ENCODE measurements at regions not wholly inside any gene's neighbourhood (a gene's known extent, or its start where the extent isn't known, plus 50 kb on each side); places are given as distances from the start of the nearest gene placed in this dataset.

GRCh38 chr2:23159746-23160405, 225.1 kb upstream of the KLHL29 start (continued):
- TF ChIP-seq ZNF532 (CRISPR knock-in tag; IDR thresholded peaks at IDR 0.05; ENCODE audit: borderline replicate concordance) (no peak), NR1H2 (CRISPR knock-in tag; IDR thresholded peaks at IDR 0.05) (no peak), MLX (CRISPR knock-in tag; IDR thresholded peaks at IDR 0.05) (no peak), ZNF317 (CRISPR knock-in tag; IDR thresholded peaks at IDR 0.05; ENCODE audit: borderline replicate concordance, low read depth) (no peak), ARID4B (CRISPR knock-in tag; IDR thresholded peaks at IDR 0.05; ENCODE audit: borderline replicate concordance) (no peak), CBFB (CRISPR knock-in tag; IDR thresholded peaks at IDR 0.05; ENCODE audit: low read depth) (no peak), ZNF396 (CRISPR knock-in tag; IDR thresholded peaks at IDR 0.05; ENCODE audit: borderline replicate concordance) (no peak), SMAD4 (CRISPR knock-in tag; IDR thresholded peaks at IDR 0.05) (no peak), MAX (CRISPR knock-in tag; IDR thresholded peaks at IDR 0.05) (no peak), MYBL2 (CRISPR knock-in tag; IDR thresholded peaks at IDR 0.05) (no peak), ZMAT4 (CRISPR knock-in tag; IDR thresholded peaks at IDR 0.05) (no peak)
- TF ChIP-seq, protein P1, sequence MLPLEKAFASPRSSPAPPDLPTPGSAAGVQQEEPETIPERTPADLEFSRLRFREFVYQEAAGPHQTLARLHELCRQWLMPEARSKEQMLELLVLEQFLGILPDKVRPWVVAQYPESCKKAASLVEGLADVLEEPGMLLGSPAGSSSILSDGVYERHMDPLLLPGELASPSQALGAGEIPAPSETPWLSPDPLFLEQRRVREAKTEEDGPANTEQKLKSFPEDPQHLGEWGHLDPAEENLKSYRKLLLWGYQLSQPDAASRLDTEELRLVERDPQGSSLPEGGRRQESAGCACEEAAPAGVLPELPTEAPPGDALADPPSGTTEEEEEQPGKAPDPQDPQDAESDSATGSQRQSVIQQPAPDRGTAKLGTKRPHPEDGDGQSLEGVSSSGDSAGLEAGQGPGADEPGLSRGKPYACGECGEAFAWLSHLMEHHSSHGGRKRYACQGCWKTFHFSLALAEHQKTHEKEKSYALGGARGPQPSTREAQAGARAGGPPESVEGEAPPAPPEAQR (CRISPR knock-in tag; IDR thresholded peaks at IDR 0.05) = no peak

DNA sequence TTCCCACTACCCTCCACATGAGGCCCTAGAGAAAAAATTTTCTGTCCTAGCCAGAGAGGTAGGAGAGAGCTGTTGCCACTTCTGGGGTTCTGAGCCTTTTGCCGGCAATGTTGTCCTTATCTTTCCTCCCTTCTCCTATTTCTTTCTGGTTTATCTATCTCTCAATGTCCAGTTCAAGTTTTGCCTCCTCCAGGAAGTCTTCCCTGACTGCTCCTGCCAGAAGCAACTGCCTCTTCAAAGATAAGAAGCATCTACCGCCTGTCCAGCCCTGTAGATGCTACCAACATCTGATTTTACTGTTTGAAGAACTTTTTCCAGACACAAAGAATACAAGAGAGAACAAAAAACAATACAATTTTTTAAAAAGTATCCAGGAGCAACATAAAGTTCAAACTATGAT, 220.8 kb upstream of the KLHL29 start:
- Mint-ChIP-seq H3K27ac (no peak overlapping the region), H3K36me3 (no peaks in the 10 kb centered on the region), H3K4me3 (no peak overlapping the region), H3K9me3 (peaks cover 6% of the 10 kb centered on the region; the same call in 1 of the 2 replicates), H3K27me3 (ENCODE audit: low read depth) (no peaks in the 10 kb centered on the region), H3K4me1 (no peaks in the 10 kb centered on the region)
- ChIA-PET POLR2A (no interaction called here), CTCF (no interaction called here)
- no peak for ATAC-seq
- TF ChIP-seq, protein P2, sequence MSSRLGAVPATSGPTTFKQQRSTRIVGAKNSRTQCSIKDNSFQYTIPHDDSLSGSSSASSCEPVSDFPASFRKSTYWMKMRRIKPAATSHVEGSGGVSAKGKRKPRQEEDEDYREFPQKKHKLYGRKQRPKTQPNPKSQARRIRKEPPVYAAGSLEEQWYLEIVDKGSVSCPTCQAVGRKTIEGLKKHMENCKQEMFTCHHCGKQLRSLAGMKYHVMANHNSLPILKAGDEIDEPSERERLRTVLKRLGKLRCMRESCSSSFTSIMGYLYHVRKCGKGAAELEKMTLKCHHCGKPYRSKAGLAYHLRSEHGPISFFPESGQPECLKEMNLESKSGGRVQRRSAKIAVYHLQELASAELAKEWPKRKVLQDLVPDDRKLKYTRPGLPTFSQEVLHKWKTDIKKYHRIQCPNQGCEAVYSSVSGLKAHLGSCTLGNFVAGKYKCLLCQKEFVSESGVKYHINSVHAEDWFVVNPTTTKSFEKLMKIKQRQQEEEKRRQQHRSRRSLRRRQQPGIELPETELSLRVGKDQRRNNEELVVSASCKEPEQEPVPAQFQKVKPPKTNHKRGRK (CRISPR knock-in tag; IDR thresholded peaks at IDR 0.05; ENCODE audit: borderline replicate concordance) = no peak
- TF ChIP-seq MXD4 (CRISPR knock-in tag; IDR thresholded peaks at IDR 0.05; ENCODE audit: borderline replicate concordance) = no peak
- no peak for TF ChIP-seq CREM (CRISPR knock-in tag; IDR thresholded peaks at IDR 0.05)
- DNase-seq (ENCODE audit: low spot score) = no peak

All from WTC11 (cell line).